Neuronal stem cell (in vitro differentiated cells): ENCODE measurements at regions not wholly inside any gene's neighbourhood (a gene's known extent, or its start where the extent isn't known, plus 50 kb on each side); places are given as distances from the start of the nearest gene placed in this dataset.

Source experiments
- DNase-seq: peaks from one replicate; pipeline ENCODE4 v3.0.0-alpha.2; 2013; ENCODE audit warnings: low spot score
- H2AFZ ChIP-seq: one replicate; pipeline ENCODE4 v1.6.1; 2013; ENCODE audit warnings: mild to moderate bottlenecking, low read length, inconsistent platforms
- H2AK5ac ChIP-seq: 2 replicates; pipeline ENCODE4 v1.6.1; 2013; ENCODE audit warnings: low read depth, mild to moderate bottlenecking, inconsistent platforms, low read length, moderate library complexity, mixed read lengths
- H2BK120ac ChIP-seq: 2 replicates; pipeline ENCODE4 v1.6.1; 2013; ENCODE audit warnings: low read depth, mild to moderate bottlenecking, inconsistent platforms, low read length, moderate library complexity, mixed read lengths
- H2BK12ac ChIP-seq: one replicate; pipeline ENCODE4 v1.6.1; 2013; ENCODE audit warnings: low read length, inconsistent platforms
- H2BK15ac ChIP-seq: 2 replicates; pipeline ENCODE4 v1.6.1; 2013; ENCODE audit warnings: mild to moderate bottlenecking, low read length, inconsistent platforms, mixed read lengths
- H2BK5ac ChIP-seq: one replicate; pipeline ENCODE4 v1.6.1; 2013; ENCODE audit warnings: inconsistent platforms, mild to moderate bottlenecking, low read length, moderate library complexity
- H3K14ac ChIP-seq: one replicate; pipeline ENCODE4 v1.6.1; 2013; ENCODE audit warnings: low read length, inconsistent platforms
- H3K18ac ChIP-seq: 2 replicates; pipeline ENCODE4 v1.6.1; 2013; ENCODE audit warnings: low read length, inconsistent platforms
- H3K23ac ChIP-seq: 2 replicates; pipeline ENCODE4 v1.6.1; 2013; ENCODE audit warnings: low read depth, mild to moderate bottlenecking, mixed read lengths, low read length, inconsistent platforms; ENCODE audit not compliant: poor library complexity
- H3K27ac ChIP-seq: replicated peaks from 3 replicates; pipeline ENCODE4 v1.5.1; 2013; ENCODE audit warnings: low read length, inconsistent platforms
- H3K27me3 ChIP-seq, 3 experiments: 2 replicates each; pipeline ENCODE4 v1.6.1; 2013; ENCODE audit warnings: low read length in 3 of 3, mild to moderate bottlenecking in 2 of 3, inconsistent platforms in 1 of 3, low read depth in 1 of 3, mixed read lengths in 1 of 3, moderate library complexity in 1 of 3; ENCODE audit not compliant: control insufficient read depth in 3 of 3, insufficient read depth in 3 of 3
- H3K36me3 ChIP-seq, 2 donors: replicated peaks in 1 of 2; 2 replicates each; pipeline ENCODE4 v1.6.1; 2013; ENCODE audit warnings: low read length in 2 of 2; ENCODE audit not compliant: control insufficient read depth in 2 of 2, insufficient read depth in 2 of 2
- H3K4ac ChIP-seq: 2 replicates; pipeline ENCODE4 v1.6.1; 2013; ENCODE audit warnings: inconsistent platforms, mild to moderate bottlenecking, low read length, moderate library complexity
- H3K4me1 ChIP-seq, 2 donors: 1 replicate in 1 of 2; 2 replicates in 1 of 2; pipeline ENCODE4 v1.6.1; 2013; ENCODE audit warnings: low read length in 2 of 2, low read depth in 1 of 2; ENCODE audit not compliant: control insufficient read depth in 2 of 2, insufficient read depth in 1 of 2
- H3K4me2 ChIP-seq: one replicate; pipeline ENCODE4 v1.6.1; 2013; ENCODE audit warnings: mild to moderate bottlenecking, low read length, inconsistent platforms; ENCODE audit not compliant: insufficient read depth, poor library complexity, severe bottlenecking
- H3K4me3 ChIP-seq, 2 donors: 2 replicates each; pipeline ENCODE4 v1.5.1; 2013; ENCODE audit warnings: low read length in 2 of 2, mild to moderate bottlenecking in 2 of 2, inconsistent platforms in 1 of 2, moderate library complexity in 1 of 2
- H3K79me1 ChIP-seq: one replicate; pipeline ENCODE4 v1.6.1; 2013; ENCODE audit warnings: low read depth, mild to moderate bottlenecking, inconsistent platforms, low read length, moderate library complexity
- H3K9ac ChIP-seq: one replicate; pipeline ENCODE4 v1.6.1; 2013; ENCODE audit warnings: mild to moderate bottlenecking, low read depth, low read length, inconsistent platforms; ENCODE audit not compliant: poor library complexity
- H3K9me3 ChIP-seq, 2 donors: replicated peaks in 1 of 2; 2 replicates each; pipeline versions ENCODE3 to v1.6.1; 2013; ENCODE audit warnings: low read length in 2 of 2, mild to moderate bottlenecking in 2 of 2, inconsistent platforms in 1 of 2, low read depth in 1 of 2, mixed read lengths in 1 of 2, moderate library complexity in 1 of 2; ENCODE audit not compliant: control insufficient read depth in 2 of 2, insufficient read depth in 1 of 2
- H4K8ac ChIP-seq: one replicate; pipeline ENCODE4 v1.6.1; 2013; ENCODE audit warnings: low read depth, mild to moderate bottlenecking, inconsistent platforms, low read length, moderate library complexity
- H4K91ac ChIP-seq: one replicate; pipeline ENCODE4 v1.6.1; 2013; ENCODE audit warnings: low read length, low read depth, mild to moderate bottlenecking, inconsistent platforms; ENCODE audit not compliant: poor library complexity
- WGBS, 2 donors: extraction: QIAGEN DNeasy Blood & Tissue Kit; methylation state at CpG; one replicate each; pipeline ENCODE4 v1.1.7; 2013; ENCODE audit warnings: missing lambda C conversion rate in 2 of 2, mixed read lengths in 1 of 2; ENCODE audit not compliant: insufficient read length in 2 of 2, insufficient replicate concordance in 1 of 2; ENCODE audit errors: extremely low coverage in 2 of 2; 5-methylcytosine and 5-hydroxymethylcytosine counted together

GRCh38 chr13:50079655-50080202, 64.5 kb downstream of the KCNRG start:
- H3K23ac ChIP-seq: no peak overlapping the region
- peaks cover 0 to 19% of the 10 kb centered on the region in 2 donors for H3K36me3 ChIP-seq
- WGBS, 2 donors: no CpG with 5 or more reads among the region's 12 CpGs
- no peaks in the 10 kb centered on the region for H3K27me3 ChIP-seq
- H3K4me3 ChIP-seq: peak overlapping the region; percentile 92 to 96
- H3K9ac ChIP-seq: no peak overlapping the region
- no peak overlapping the region for H4K91ac ChIP-seq
- H3K18ac ChIP-seq: no peak overlapping the region
- H2AFZ ChIP-seq: no peak overlapping the region
- H3K4me1 ChIP-seq: peaks cover 0 to 2% of the 10 kb centered on the region in 2 donors
- no peak overlapping the region for H3K27ac ChIP-seq
- no peak overlapping the region for H2AK5ac ChIP-seq
- H2BK5ac ChIP-seq: no peak overlapping the region
- no peak overlapping the region for H3K14ac ChIP-seq
- no peak overlapping the region for H4K8ac ChIP-seq
- H2BK12ac ChIP-seq: no peak overlapping the region
- H3K4ac ChIP-seq: no peak overlapping the region
- no peak overlapping the region for H2BK120ac ChIP-seq
- DNase-seq: no peak
- H2BK15ac ChIP-seq: no peak overlapping the region
- no peak overlapping the region for H3K4me2 ChIP-seq
- H3K79me1 ChIP-seq: peaks cover 2% of the 10 kb centered on the region
- H3K9me3 ChIP-seq: no peaks in the 10 kb centered on the region

DNA sequence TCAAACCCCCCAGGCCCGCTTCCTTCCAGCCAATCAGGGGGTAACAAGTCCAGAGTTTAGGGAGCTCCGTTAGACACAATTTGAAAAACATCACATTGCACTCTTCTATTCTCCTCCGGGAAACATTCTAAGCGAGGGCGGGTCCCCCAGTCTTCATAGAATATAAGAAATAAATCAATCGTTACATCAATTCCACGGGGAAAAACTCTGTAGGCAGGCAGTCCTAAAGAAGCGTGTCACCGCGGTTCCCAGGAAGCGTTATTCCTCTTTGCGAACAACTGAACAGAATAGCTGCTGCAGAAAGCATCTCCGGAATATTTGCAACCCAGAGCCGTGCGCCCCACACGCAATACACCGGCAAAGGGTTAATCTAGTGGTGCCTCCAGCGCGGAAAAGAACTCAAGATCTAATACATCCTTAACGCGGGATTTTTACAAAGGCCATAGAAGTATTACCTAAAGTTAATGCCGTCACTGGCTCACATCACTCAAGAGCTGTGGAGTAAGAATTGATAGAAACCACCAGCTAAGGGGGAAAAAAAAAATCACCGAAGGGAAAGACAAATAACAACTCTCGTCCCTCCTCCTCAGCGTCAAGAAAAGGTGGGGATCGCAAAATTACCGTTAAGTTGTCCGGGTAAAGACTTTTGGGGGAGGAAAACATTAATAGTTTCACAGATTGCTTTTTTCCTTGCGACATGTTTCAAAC, 65.1 kb downstream of the KCNRG start:
- no peak overlapping the region for H3K14ac ChIP-seq
- no peak overlapping the region for H4K8ac ChIP-seq
- peaks cover 1 to 3% of the 10 kb centered on the region in 2 donors for H3K4me1 ChIP-seq
- no peak overlapping the region for H3K18ac ChIP-seq
- H2AFZ ChIP-seq: peak overlapping the region; percentile 85
- peaks cover 2% of the 10 kb centered on the region for H3K79me1 ChIP-seq
- no peaks in the 10 kb centered on the region for H3K27me3 ChIP-seq
- no peak overlapping the region for H2BK15ac ChIP-seq
- H2AK5ac ChIP-seq: no peak overlapping the region
- H3K4me2 ChIP-seq: peak overlapping the region; percentile 75
- WGBS, 2 donors: no CpG with 5 or more reads among the region's 29 CpGs
- H3K9me3 ChIP-seq: no peaks in the 10 kb centered on the region
- no peak overlapping the region for H4K91ac ChIP-seq
- no peak overlapping the region for H3K23ac ChIP-seq
- no peak overlapping the region for H2BK120ac ChIP-seq
- H2BK5ac ChIP-seq: no peak overlapping the region
- H3K9ac ChIP-seq: no peak overlapping the region
- peaks cover 0 to 13% of the 10 kb centered on the region in 2 donors for H3K36me3 ChIP-seq
- DNase-seq: peak; percentile 11
- peak overlapping the region; percentile 92 to 96 for H3K4me3 ChIP-seq
- H2BK12ac ChIP-seq: no peak overlapping the region
- peak overlapping the region; percentile 98 for H3K27ac ChIP-seq
- H3K4ac ChIP-seq: no peak overlapping the region

DNA sequence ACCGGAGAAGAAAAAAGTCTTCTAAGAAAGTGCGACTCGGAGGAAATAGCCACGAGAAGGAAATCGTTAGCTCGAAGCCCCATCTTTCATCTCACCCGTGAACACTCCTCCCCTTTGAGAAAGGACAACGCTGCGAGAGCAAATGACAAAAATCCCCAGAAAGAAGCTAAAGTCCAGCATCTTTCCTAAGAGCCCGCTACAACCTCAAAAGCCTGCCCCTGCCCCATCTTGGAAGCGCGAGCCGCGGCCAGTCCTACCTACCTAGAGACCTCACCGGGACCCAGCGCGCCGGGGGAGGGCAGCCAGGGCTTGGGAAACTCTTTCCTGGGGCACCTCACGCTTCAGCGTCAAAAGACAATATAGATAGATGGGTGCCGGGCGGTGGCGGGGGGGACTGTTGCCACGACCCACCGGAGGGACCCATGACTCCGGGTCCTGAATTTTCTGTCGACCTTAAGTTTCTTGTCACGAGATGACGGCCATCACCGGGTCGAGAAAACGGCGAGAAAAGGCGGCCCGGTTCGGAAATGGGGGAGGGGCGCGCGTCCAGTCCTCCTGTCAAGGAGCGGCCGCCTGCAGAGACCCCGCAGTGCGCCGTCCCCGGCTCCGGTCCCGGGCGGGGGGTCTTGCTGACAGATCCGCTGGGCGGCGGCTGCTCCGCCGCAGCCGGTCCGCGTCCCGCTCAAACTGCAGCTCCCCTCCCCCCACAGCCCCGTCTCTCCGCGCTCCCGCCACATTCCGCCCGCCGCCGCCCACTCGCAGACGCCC, 65.9 kb downstream of the KCNRG start:
- H2BK15ac ChIP-seq: peak overlapping the region; percentile 92
- H3K27me3 ChIP-seq: no peaks in the 10 kb centered on the region
- H4K91ac ChIP-seq: no peak overlapping the region
- H2BK12ac ChIP-seq: peak overlapping the region; percentile 22
- H2BK5ac ChIP-seq: peak overlapping the region; percentile 82
- no peaks in the 10 kb centered on the region for H3K9me3 ChIP-seq
- peak overlapping the region; percentile 85 for H2AFZ ChIP-seq
- peak overlapping the region; percentile 89 for H3K14ac ChIP-seq
- H3K4me1 ChIP-seq: peaks cover 1 to 4% of the 10 kb centered on the region in 2 donors
- H3K27ac ChIP-seq: peak overlapping the region; percentile 98
- DNase-seq: peak; percentile 27
- H3K4me2 ChIP-seq: peak overlapping the region; percentile 75
- H3K4me3 ChIP-seq: peak overlapping the region; percentile 92 to 96
- peak overlapping the region; percentile 98 for H3K23ac ChIP-seq
- H4K8ac ChIP-seq: no peak overlapping the region
- H3K9ac ChIP-seq: peak overlapping the region; percentile 94
- H3K4ac ChIP-seq: no peak overlapping the region
- peak overlapping the region; percentile 96 for H3K18ac ChIP-seq
- H2AK5ac ChIP-seq: peak overlapping the region; percentile 79
- peaks cover 0 to 7% of the 10 kb centered on the region in 2 donors for H3K36me3 ChIP-seq
- H3K79me1 ChIP-seq: peaks cover 2% of the 10 kb centered on the region
- WGBS, 2 donors: no CpG with 5 or more reads among the region's 67 CpGs
- H2BK120ac ChIP-seq: peak overlapping the region; percentile 87
